ENCODE measurements at regions not wholly inside any gene's neighbourhood (a gene's known extent, or its start where the extent isn't known, plus 50 kb on each side); places are given as distances from the start of the nearest gene placed in this dataset.

DNA sequence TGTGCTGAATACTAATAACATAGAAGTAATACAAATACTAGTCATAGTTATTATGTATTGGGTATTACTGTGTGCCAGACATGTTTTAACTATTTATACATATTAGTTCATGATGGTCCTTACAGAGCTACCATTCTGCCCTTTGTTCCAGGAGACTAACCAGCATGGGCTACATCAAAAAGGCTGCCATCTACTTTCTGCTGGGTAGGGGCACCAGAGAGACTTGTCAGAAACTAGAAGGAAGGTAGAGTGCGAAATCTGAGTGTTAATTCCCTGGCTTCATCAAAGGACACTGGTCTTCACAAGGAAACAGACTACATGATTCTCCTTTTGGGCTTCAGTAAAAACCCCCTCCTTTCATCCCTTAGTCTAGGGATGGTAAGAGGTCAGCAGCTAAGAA is 347.8 kb downstream of the GBA3 start (continued):
- TF ChIP-seq CLOCK (CRISPR knock-in tag; IDR thresholded peaks at IDR 0.05; ENCODE audit: borderline replicate concordance) (no peak), ZNF449 (CRISPR knock-in tag; IDR thresholded peaks at IDR 0.05) (no peak)

DNA sequence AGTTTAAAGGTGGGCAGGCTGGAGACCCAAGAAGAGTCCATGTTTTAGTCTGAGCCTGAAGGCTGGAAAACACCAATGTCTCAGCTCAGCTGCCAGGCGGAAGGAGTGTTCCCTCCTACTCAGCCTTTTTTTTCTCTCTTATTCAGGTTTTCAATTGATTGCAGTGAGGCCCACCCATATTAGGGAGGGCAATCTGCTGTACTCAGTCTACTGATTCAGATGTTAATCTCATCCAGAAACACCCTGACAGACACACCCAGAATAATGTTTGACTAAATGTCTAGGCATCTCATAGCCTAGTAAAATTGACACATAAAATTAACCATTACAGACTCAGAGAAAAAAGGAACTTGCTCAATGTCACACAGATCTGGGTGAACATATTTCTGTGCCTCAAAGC is 347.1 kb downstream of the GBA3 start:
- in situ Hi-C loops (cut with MboI) (no loop called here), intact Hi-C loops (cut with micrococcal nuclease) (no loop called here)
- ATAC-seq (no peak), DNase-seq (ENCODE audit: extremely low read depth in 1 of 4, low spot score in 3 of 4) (no peak), FAIRE-seq (no peak)
- ChIA-PET POLR2A (no interaction called here), CTCF (ENCODE audit: low intra/inter-chr PET ratio) (no interaction called here)
- Histone ChIP-seq H3K4me3 (no peak overlapping the region), H3K36me3 (ENCODE audit: control insufficient read depth, insufficient read depth, low read length) (peaks cover 12% of the 10 kb centered on the region; the same call in 2 of the 3 replicates), H2AFZ (ENCODE audit: low read depth, low read length) (no peak overlapping the region), H4K20me1 (replicated peaks; ENCODE audit: control insufficient read depth, insufficient read depth, low read length) (no peaks in the 10 kb centered on the region), H3K4me1 (replicated peaks in 1 of 2; ENCODE audit: control insufficient read depth in 2 of 2, insufficient read depth in 2 of 2, low read length in 2 of 2) (no peaks in the 10 kb centered on the region), H3K9ac (ENCODE audit: insufficient read depth in 1 of 2, low read depth in 2 of 2, low read length in 2 of 2) (no peak overlapping the region), H3K9me3 (replicated peaks; ENCODE audit: control insufficient read depth, insufficient read depth, low read depth, low read length) (no peaks in the 10 kb centered on the region; the same call in 1 of the 2 replicates), H3K27ac (ENCODE audit: extremely low read depth, low read depth, low read length) (no peak overlapping the region), H3K79me2 (ENCODE audit: control insufficient read depth, insufficient read depth, low read length) (peaks cover 4% of the 10 kb centered on the region; the same call in 1 of the 3 replicates), H3K4me2 (ENCODE audit: insufficient read depth, low read length) (no peak overlapping the region), H3K27me3 (ENCODE audit: control insufficient read depth in 2 of 2, insufficient read depth in 2 of 2, low read length in 2 of 2) (no peaks in the 10 kb centered on the region), H3K9me1 (ENCODE audit: control insufficient read depth, insufficient read depth, low read length) (no peaks in the 10 kb centered on the region)
- BruUV-seq (replicated peaks), result no TSS peak
- WGBS (ENCODE audit: insufficient coverage, low coverage, missing lambda C conversion rate), result 9% methylated on average over 1 of the region's 1 CpG
- no peak for TF ChIP-seq KAT7 (CRISPR knock-in tag; IDR thresholded peaks at IDR 0.05; ENCODE audit: borderline replicate concordance)
- TF ChIP-seq, protein P1, sequence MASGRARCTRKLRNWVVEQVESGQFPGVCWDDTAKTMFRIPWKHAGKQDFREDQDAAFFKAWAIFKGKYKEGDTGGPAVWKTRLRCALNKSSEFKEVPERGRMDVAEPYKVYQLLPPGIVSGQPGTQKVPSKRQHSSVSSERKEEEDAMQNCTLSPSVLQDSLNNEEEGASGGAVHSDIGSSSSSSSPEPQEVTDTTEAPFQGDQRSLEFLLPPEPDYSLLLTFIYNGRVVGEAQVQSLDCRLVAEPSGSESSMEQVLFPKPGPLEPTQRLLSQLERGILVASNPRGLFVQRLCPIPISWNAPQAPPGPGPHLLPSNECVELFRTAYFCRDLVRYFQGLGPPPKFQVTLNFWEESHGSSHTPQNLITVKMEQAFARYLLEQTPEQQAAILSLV (tag; IDR thresholded peaks at IDR 0.05), result no peak
- no peak for TF ChIP-seq KHSRP (IDR thresholded peaks at IDR 0.05)
- no peak for TF ChIP-seq NRF1 (conservative IDR thresholded peaks at IDR 0.05 in 1 of 2, IDR thresholded peaks at IDR 0.05 in 1 of 2)
- no peak for TF ChIP-seq SMARCB1 (IDR thresholded peaks at IDR 0.05; ENCODE audit: insufficient read length, low read depth)
- no peak for TF ChIP-seq CBX1 (IDR thresholded peaks at IDR 0.05; ENCODE audit: low read depth)
- no peak for TF ChIP-seq SAP30 (IDR thresholded peaks at IDR 0.05; ENCODE audit: borderline replicate concordance, insufficient read depth, low read depth, low read length, poor library complexity, severe bottlenecking)
- no peak for TF ChIP-seq ZNF717 (CRISPR knock-in tag; IDR thresholded peaks at IDR 0.05)
- TF ChIP-seq ETS1 (conservative IDR thresholded peaks at IDR 0.05; ENCODE audit: control insufficient read depth, low read depth, low read length), result no peak
- TF ChIP-seq, protein P2, sequence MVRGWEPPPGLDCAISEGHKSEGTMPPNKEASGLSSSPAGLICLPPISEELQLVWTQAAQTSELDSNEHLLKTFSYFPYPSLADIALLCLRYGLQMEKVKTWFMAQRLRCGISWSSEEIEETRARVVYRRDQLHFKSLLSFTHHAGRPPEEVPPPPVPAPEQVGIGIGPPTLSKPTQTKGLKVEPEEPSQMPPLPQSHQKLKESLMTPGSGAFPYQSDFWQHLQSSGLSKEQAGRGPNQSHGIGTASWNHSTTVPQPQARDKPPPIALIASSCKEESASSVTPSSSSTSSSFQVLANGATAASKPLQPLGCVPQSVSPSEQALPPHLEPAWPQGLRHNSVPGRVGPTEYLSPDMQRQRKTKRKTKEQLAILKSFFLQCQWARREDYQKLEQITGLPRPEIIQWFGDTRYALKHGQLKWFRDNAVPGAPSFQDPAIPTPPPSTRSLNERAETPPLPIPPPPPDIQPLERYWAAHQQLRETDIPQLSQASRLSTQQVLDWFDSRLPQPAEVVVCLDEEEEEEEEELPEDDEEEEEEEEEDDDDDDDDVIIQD (CRISPR knock-in tag; IDR thresholded peaks at IDR 0.05), result no peak
- no peak for TF ChIP-seq NR4A1 (CRISPR knock-in tag; IDR thresholded peaks at IDR 0.05)
- no peak for TF ChIP-seq NR4A1 (tag; IDR thresholded peaks at IDR 0.05)

Measured in K562 (cell line).